ENCODE measurements at regions not wholly inside any gene's neighbourhood (a gene's known extent, or its start where the extent isn't known, plus 50 kb on each side); places are given as distances from the start of the nearest gene placed in this dataset.
"Not testable (repeated sequence)": the region's sequence is repeated elsewhere in the genome, so short reads cannot be mapped to it uniquely, and the experiment has no call there.

DNA sequence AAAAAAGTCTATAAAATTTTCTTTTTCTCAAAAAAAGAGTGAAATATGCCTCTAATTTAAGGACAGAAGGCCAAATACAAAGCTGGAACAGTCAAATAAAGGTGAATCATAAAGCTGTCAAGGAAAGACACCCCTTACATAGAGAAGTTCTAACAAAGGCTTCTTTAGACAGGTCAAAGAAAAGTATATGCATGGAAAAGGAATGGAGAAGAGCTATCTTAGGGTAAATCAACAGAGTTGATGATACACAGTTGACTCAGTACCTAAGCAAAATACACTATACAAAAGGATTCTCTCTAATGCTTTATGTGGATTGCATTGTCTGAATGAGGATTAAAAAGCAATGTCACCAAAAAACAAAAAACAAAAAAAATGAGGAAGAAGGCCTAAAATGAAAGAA lies 214.8 kb downstream of the TXNL1 start:
- no peak overlapping the region for H3K27ac ChIP-seq
- no peak for ATAC-seq
- no peaks in the 10 kb centered on the region for H3K4me1 ChIP-seq
- no peak overlapping the region for H3K4me3 ChIP-seq
- no peaks in the 10 kb centered on the region for H3K36me3 ChIP-seq
- H3K9me3 ChIP-seq, result peaks cover 0 to 13% (median 0%) of the 10 kb centered on the region in 3 donors
- no peaks in the 10 kb centered on the region for H3K27me3 ChIP-seq
- TF ChIP-seq POLR2A (IDR thresholded peaks at IDR 0.05) (no peak), EP300 (IDR thresholded peaks at IDR 0.05) (no peak), POLR2AphosphoS5 (IDR thresholded peaks at IDR 0.05) (no peak)
- TF ChIP-seq, protein P1, sequence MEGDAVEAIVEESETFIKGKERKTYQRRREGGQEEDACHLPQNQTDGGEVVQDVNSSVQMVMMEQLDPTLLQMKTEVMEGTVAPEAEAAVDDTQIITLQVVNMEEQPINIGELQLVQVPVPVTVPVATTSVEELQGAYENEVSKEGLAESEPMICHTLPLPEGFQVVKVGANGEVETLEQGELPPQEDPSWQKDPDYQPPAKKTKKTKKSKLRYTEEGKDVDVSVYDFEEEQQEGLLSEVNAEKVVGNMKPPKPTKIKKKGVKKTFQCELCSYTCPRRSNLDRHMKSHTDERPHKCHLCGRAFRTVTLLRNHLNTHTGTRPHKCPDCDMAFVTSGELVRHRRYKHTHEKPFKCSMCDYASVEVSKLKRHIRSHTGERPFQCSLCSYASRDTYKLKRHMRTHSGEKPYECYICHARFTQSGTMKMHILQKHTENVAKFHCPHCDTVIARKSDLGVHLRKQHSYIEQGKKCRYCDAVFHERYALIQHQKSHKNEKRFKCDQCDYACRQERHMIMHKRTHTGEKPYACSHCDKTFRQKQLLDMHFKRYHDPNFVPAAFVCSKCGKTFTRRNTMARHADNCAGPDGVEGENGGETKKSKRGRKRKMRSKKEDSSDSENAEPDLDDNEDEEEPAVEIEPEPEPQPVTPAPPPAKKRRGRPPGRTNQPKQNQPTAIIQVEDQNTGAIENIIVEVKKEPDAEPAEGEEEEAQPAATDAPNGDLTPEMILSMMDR (IDR thresholded peaks at IDR 0.05), result no peak

DNA sequence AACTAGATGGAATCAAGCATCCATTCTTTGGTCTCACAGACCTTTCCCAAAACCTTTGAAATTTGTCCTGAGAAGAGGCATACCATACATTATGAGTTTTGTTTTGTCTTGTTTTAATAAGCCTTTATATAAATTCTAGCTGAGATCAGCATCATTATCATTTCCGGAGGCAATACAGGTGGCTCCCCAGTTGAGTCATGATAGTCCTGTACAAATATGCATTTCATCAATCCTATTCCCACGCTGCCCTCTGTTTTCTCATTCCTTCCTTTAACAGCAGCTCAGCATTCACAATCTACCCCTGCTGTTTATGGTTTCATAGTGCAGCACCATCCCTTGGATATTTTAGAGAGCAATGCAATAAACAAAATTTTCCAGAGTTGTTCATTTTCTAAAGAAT lies 216.7 kb downstream of the TXNL1 start:
- Histone ChIP-seq H3K9me3 (no peaks in the 10 kb centered on the region), H3K27me3 (no peaks in the 10 kb centered on the region), H3K4me1 (no peaks in the 10 kb centered on the region), H3K4me3 (no peak overlapping the region), H3K27ac (no peak overlapping the region), H3K36me3 (no peaks in the 10 kb centered on the region)
- TF ChIP-seq POLR2A (IDR thresholded peaks at IDR 0.05) (no peak), EP300 (IDR thresholded peaks at IDR 0.05) (no peak), POLR2AphosphoS5 (IDR thresholded peaks at IDR 0.05) (no peak)
- TF ChIP-seq, protein P1 (IDR thresholded peaks at IDR 0.05), result no peak
- WGBS, 2 donors (ENCODE audit: low coverage in 1 of 2), result 80 to 100% methylated on average over 1 to 2 of the region's 2 CpGs
- ATAC-seq, result no peak

DNA sequence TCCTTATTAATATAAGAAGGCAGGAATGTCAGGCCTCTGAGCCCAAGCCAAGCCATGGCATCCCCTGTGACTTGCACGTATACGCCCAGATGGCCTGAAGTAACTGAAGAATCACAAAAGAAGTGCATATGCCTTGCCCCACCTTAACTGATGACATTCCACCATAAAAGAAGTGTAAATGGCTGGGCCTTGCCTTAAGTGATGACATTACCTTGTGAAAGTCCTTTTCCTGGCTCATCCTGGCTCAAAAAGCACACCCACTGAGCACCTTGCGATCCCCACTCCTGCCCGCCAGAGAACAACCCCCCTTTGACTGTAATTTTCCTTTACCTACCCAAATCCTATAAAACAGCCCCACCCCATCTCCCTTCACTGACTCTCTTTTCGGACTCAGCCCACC lies 217.5 kb downstream of the TXNL1 start:
- not testable (repeated sequence) for ATAC-seq, H3K4me1 ChIP-seq, H3K27ac ChIP-seq, H3K4me3 ChIP-seq, H3K9me3 ChIP-seq, H3K36me3 ChIP-seq, H3K27me3 ChIP-seq
- 88 to 93% methylated on average over 3 to 4 of the region's 5 CpGs for WGBS, 2 donors (ENCODE audit: low coverage in 1 of 2)

DNA sequence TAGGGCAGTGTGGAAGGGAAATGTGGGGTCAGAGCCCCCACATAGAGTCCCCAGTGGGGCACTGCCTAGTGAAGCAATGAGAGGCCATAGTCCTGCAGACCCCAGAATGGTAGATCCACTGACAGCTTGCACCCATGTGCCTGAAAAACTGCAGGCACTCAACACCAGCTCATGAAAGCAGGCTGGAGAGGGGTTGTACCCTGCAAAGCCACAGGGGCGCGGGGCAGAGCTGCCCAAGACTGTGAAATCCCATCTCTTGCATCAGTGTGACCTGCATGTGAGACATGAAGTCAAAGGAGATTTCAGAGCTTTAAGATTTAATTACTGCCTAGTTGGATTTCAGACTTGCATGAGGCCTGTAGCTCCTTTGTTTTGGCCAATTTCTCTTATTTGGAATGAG lies 224.0 kb downstream of the TXNL1 start:
- Histone ChIP-seq H3K4me1 (no peaks in the 10 kb centered on the region), H3K4me3 (no peak overlapping the region), H3K36me3 (no peaks in the 10 kb centered on the region), H3K27ac (no peak overlapping the region), H3K27me3 (no peaks in the 10 kb centered on the region), H3K9me3 (no peaks in the 10 kb centered on the region)
- WGBS, 2 donors (ENCODE audit: low coverage in 1 of 2), result 100% methylated on average over 1 to 2 of the region's 2 CpGs
- ATAC-seq, result no peak
- TF ChIP-seq, protein P1 (IDR thresholded peaks at IDR 0.05), result no peak
- TF ChIP-seq EP300 (IDR thresholded peaks at IDR 0.05), result no peak
- TF ChIP-seq POLR2AphosphoS5 (IDR thresholded peaks at IDR 0.05), result no peak
- no peak for TF ChIP-seq POLR2A (IDR thresholded peaks at IDR 0.05)

DNA sequence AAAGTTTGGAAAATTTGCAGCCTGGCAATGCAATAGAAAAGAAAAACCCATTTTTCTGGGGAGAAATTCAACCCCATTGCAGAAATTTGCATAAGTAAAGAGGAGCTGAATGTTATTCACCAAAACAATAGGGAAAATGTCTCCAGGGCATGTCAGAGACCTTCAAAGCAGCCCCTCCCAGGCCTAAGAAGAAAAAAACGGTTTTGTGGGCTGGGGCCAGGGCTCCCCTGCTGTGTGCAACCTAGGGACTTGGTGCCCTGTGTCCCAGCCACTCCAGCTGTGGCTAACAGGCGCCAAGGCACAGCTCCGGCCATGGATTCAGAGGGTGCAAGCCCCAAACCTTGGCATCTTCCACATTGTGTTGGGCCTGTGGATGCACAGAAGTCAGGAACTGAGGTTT lies 224.5 kb downstream of the TXNL1 start:
- TF ChIP-seq POLR2AphosphoS5 (IDR thresholded peaks at IDR 0.05) (no peak), EP300 (IDR thresholded peaks at IDR 0.05) (no peak), POLR2A (IDR thresholded peaks at IDR 0.05) (no peak)
- TF ChIP-seq, protein P1 (IDR thresholded peaks at IDR 0.05), result no peak
- ATAC-seq, result no peak
- Histone ChIP-seq H3K9me3 (no peaks in the 10 kb centered on the region), H3K4me3 (no peak overlapping the region), H3K27me3 (no peaks in the 10 kb centered on the region), H3K36me3 (no peaks in the 10 kb centered on the region), H3K27ac (no peak overlapping the region), H3K4me1 (no peaks in the 10 kb centered on the region)
- WGBS, 2 donors (ENCODE audit: low coverage in 1 of 2), result 83 to 100% methylated on average over 1 to 2 of the region's 3 CpGs

DNA sequence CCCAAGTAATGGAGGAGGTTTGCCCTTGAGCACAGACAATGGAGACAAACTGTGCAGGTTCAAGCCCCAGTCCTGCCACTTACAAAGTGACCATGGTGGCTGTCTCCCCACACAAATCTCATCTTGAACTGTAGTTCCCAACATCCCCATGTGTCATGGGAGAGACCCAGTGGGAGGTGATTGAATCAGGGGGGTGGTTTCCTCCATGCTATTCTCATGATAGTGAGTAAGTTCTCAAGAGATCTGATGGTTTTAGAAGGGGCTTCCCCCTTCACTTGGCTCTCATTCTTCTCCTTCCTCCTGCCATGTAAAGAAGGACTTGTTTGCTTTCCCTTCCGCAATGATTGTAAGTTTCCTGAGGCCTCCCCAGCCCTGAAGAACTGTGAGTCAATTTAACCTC lies 225.4 kb downstream of the TXNL1 start:
- Histone ChIP-seq H3K27me3 (no peaks in the 10 kb centered on the region), H3K36me3 (no peaks in the 10 kb centered on the region), H3K27ac (no peak overlapping the region), H3K4me3 (no peak overlapping the region), H3K9me3 (no peaks in the 10 kb centered on the region), H3K4me1 (peaks cover 0 to 5% (median 0%) of the 10 kb centered on the region in 3 donors)
- TF ChIP-seq POLR2AphosphoS5 (IDR thresholded peaks at IDR 0.05), result no peak
- TF ChIP-seq, protein P1 (IDR thresholded peaks at IDR 0.05), result no peak
- no peak for TF ChIP-seq POLR2A (IDR thresholded peaks at IDR 0.05)
- TF ChIP-seq EP300 (IDR thresholded peaks at IDR 0.05), result no peak
- ATAC-seq, result no peak
- WGBS, 2 donors (ENCODE audit: low coverage in 1 of 2), result 83 to 88% methylated on average over 1 of the region's 1 CpG

All from gastroesophageal sphincter (tissue), 4 donors.